ENCODE measurements at regions not wholly inside any gene's neighbourhood (a gene's known extent, or its start where the extent isn't known, plus 50 kb on each side); places are given as distances from the start of the nearest gene placed in this dataset.
A peak's percentile ranks its signal among the peaks of the same experiment; 100 is the strongest.

DNA sequence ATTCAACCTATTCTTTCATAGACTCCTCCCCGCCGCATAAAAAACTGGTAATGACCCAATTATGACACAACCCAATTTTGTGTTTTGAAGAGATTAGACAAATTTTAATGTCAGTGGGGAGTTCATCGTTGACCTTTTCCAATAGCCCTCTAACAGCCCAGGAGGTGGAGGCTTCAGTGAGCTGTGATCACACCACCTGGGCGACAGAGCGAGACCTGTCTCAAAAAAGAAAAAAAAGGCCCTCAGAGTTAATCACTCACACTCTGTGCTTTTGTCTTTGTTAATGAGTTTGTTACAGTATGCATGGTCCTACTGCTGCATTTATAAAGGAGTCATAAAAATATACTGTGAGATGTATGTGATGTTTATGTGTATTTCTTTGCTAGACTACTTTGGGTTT, 510.6 kb downstream of the CPS1 start:
- DNase-seq (ENCODE audit: low read depth), result no peak

DNA sequence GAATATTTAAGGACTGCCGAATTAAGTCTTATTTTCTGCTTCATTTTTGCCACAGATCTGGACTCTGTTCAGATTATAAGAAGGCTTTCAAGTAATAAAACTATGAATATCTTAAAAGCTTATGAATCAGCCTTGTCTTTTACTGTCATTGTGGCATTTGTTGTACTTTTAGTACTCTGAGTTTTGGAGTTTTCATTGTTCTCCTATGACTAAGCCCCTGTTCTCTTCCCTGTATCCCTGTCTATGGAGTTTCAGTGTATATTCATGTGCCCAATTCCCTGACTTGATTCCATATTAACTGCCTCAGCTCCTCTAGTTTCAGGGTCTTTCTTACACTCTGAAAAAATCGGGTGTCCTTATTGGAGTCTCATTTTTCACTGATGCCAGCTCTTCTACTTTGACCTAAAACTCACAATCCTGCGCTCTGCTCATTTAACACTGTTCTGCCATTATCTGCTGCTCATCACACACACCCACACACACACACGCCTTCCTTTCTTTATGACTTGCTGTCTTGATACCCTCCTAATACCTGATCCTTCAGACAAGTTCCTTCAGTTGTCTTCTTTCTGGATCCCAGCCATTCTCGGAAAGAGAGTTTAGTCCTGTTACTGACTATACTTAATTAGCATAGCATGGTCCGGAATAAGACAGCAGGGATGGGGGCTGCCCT, 511.8 kb downstream of the CPS1 start:
- DNase-seq (ENCODE audit: low read depth), result no peak

DNA sequence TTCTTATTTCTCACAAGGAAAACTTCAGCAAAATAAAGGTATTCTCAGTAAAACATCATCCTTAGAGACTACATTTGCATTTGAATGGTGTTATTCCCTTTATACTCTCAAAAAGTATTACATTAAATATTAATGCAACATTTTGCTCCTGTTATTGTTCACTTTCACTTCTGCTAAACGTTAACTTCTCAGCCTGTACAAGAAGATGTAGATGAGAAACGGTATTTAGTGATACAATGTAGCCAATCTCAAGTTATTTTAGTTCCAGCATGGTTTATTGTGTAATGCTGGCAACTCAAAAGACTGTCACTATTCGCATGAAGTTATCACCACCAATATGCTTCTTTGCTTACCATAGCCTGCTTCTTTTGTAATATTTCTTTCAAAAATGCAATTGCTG, 514.1 kb downstream of the CPS1 start:
- DNase-seq (ENCODE audit: low read depth), result no peak

DNA sequence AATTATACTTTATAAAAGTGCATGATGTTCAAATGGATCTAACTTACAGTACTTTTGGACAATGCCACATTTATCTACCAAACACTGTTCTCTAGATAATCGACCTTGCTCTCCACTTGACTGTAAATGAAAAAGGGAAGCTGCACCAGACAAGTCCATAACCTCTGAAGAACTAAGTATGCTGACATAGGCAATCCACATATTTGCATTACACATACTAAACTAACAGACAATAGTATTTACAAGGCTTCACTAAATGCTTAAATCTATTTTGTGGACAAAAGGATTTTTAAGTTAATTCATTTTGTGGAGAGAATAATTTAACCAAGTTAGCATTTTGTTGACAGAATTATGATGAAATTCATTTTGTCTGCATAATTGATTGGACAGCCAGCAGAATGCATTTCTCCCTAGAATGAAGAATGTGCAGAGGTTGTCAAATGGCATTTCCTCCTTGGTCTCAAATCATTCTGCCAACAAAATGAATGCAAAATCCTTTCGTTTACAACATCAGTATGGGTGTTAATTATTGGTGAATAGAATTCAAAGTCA, 520.9 kb downstream of the CPS1 start:
- DNase-seq (ENCODE audit: low read depth), result no peak

DNA sequence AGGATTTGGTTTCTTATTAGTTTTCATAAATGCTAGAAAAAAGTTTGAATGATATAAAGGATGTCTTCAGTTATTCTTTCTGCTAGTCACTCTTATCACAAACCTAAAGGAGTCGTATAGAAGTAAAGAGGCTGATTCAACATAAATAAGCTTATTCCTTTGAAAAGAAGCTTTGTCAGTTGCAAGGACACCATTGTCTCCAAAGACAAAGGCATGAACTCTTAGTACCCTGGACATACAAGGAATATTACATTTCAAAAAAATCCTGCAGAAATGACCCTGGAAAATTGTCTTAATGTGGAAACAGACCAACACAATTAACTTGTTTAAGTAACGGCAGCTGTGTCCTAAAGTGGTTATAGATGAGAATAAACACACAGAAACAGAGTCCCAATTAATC, 528.0 kb downstream of the CPS1 start:
- no peak for DNase-seq (ENCODE audit: low read depth)

DNA sequence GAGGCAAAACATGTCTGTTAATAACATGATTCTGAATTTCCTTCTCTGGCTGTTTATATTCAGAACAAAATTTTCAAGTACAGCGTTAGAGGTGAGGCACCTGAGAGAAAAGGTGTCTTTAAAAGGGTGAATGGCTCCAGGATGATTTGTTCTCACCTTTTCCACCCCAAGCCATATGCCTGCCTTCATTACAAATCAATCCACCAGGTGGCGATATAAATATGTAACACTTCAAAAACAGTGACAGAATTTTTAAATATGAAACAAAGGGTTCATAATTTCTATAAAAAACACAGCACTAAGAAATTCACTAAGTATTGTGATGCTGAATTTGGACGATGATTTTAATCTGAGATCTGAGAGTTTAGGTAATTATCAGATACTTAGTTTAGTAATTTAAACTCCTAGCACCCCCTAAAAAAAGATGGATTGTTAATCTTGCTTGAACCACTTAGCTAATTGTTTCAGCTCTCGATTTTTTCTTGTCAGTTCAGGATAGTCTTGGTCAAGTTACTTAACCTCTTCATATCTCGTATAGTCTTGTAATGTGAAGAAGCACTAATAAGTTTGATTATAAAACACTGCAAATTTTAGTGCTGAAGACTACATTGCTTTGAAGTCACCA, 528.8 kb downstream of the CPS1 start:
- peak; percentile 14 for DNase-seq (ENCODE audit: low read depth)

DNA sequence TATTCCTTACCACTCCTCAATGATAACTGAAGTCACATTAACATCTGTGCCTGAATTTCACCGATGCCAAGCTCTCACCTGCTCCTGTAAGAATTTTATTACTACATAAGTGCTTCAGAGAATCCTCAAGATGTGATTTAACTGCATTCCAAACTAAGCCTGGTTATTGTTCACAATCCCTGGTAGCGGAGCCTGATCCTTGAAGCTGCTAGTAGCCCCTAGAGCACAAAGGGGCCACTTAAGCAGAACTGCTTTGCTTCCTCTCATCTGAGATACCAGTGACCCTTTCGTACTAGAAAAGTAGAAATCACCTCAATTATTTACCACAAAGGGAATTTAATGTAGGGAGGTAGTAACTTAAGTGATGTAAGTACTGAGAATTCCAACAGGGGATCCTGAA, 529.6 kb downstream of the CPS1 start:
- DNase-seq (ENCODE audit: low read depth), result no peak

DNA sequence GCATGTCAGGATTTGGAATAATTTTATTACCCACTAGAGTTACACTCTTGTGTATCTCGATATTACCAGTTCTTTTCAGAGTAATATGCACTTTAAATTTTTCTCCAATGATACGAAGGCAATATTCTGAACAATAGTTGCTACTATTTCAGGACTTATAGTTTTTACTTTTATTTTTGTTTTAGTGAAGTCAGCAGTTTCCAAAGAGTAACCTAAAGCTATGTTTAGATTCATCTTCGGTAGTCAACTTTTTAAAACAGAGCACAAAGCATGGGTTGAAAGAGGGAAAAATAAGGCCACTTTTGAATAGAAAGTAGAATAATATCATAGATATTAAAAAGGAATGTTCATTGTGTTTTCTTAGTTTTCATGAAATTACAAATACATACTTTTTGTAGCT, 532.7 kb downstream of the CPS1 start:
- DNase-seq (ENCODE audit: low read depth), result no peak

DNA sequence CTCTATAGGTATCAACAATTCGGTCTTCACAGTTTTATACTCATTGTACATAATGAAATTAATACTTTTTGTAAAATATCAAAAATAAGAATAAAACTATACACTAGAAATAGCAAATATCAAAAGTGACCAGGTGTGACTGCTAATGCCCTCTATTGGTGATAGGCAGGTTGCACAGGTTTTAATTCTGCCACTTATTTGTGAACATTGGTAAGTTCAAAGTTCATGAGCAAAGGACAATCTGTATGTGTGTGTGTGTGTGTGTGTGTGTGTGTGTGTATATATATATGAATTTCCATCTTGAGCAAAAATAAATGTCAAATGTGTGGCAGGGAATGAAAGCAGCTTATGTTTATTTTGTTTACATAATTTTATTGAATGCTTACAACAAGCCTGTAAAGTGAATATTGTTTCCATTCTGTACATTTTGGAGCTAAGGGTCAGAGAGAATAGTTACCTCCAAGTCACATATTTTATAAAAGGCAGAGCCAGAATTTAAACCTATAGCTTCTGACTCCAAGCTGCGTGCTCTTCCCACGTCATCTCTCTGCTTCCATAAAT, 537.4 kb downstream of the CPS1 start:
- no peak for DNase-seq (ENCODE audit: low read depth)

DNA sequence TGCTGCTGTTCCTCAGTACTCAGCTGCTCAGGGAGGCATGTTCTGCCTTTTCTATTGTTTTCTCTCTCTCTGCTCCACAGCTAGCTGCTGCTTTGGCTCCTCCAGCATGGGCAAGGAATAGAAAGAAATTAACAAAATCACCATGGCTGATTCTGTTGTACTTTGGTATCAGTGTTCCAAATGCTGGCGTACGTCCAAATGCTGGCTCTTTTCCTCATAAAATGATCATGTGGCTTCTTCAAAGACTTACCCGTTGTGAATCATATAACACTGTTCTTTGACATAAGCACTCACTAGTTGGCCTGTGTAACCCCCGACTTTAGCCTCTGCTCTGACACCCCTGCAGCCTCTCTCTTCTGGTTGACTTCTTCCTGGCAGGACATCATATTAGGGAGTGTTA, 547.6 kb downstream of the CPS1 start:
- DNase-seq (ENCODE audit: low read depth), result no peak

DNA sequence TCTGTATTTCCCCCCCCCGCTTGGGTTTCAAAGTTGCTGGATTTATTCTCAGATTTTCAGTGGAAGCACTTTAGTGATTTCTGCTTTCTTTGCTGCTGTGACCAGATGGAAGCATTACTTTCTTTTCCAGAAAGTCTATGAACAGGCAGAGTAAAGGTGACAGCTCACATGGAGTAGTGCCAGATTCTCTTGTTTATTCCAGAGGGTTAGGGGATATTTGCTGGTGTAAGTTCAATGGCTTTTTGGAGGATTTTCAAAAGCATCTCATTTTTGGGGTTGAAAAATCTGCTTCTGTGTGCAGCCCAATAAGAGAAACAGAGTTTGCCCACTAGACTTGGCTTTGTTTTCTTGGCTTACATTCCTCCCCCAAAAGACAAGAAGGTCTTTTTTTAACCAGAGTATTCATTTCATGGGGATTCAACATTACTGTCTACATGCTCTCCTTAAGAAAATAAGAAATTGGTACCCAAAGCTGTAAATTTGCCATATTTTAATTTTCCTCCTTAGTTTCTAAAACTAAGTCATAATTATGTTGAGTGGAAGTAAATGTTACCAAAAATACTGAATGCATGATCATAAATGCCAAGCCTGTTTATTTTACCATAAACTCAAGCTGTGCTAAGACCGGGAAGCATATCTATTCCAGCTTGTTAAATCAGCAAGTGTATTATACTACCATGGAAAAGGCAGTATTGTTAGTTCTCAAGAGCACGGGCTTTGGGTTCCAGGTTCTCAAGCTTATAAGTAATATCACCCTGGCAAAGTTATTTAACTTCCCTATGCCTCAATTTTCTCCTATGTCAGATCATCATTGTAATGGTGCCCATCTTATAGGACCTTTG, 557.2 kb downstream of the CPS1 start:
- no peak for DNase-seq (ENCODE audit: low read depth)

DNA sequence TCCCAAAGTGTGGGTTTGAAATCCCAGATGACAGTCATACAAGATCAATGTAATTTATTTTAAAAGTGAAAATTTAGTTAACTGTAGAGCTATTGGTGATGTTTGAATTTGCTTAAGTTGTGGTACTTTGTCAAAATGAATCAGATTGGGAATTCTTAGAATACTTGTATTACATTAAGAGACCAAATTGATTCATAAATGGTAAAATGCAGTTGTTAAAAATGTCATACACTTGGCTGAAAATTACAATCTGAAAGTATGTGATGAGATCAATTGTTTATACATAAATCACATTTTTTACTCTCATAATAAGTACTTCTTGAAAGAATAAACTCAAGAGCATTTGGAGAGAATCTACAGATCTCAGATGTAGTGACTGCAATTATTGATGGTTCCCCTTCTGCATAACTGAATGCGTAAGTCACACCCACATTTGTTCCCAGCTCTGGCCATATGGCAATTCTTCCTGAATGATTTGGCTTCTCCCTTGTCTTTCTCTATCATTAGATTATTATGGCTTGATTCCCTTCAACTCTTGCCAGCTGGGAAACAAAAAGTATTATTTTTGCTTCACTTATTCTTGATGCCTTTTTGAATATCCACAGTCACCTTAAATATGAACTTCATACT, 558.5 kb downstream of the CPS1 start:
- peak; percentile 68 for DNase-seq (ENCODE audit: low read depth)

DNA sequence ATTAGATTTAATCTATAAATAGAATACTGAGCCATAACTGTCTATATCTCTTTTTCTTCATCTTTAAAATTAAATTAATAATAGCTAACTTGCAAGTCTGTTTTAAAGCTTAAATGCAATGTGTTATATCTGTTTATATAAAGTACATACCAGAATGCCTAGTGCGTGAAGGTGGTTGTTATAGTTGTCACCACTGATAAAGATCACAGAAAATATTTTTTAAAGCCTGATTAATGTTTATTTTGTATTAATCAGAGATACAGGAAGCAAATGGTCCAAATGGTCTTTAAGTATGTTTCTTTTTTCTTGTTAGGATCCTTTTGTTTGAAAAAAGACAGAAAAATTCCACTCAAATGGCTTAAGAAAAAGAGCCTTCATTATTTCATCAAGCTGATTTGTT, 560.6 kb downstream of the CPS1 start:
- DNase-seq (ENCODE audit: low read depth), result peak; percentile 8

DNA sequence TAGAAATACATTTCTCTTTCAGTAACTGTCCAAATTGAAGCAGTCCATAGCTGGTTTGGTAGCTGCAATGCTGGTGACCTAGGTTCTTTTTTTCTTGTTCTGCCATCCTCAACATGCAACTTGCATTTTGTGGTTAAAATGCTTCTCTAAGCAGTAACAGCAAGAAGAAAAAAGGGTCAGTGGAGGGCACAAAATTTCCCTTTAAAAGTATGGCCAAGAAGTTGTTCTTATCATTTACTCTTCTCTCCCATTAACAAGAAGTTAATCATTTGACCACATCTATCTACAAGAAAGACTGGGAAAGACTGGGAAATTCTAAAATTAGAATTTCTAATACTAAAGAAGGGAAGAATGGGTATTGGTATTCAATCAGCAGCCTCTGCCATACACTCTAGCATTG, 569.9 kb downstream of the CPS1 start:
- DNase-seq (ENCODE audit: low read depth), result no peak

DNA sequence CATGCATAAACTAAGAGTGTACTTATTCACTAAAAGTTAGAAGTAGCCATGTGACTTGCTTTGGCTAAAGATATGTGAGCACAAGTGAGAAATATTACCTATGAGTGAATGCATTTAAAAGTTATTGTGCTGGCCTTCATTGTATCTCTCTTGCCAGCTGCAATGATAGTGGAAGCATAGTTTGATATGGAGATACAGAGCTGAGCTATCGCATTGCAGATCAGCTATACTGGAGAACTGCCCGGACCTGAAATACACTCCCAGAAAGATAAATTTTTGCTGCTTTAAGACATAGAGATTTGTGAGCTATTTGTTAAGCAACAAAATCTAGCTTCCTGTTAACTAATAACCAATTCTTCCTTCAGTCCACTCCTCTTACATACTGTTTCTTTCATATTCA, 571.1 kb downstream of the CPS1 start:
- DNase-seq (ENCODE audit: low read depth), result no peak

DNA sequence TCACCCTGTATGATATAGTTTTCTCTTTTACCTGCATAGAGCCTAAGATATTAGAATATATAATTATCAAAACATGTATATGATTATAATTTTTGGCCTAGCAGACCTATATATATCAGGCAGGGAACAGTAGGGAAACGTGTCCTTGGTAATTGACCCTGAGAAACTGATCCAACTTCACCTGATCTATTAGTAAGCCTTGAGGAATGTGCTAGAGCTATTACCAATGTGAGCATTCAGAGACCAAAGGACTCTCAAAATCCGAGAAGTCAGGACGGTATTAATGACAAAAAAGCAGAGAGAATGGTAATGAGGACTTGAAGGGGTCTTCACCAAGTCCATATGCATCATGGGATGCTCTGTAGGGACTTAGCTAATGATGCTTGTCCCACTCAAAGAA, 571.9 kb downstream of the CPS1 start:
- DNase-seq (ENCODE audit: low read depth), result no peak

DNA sequence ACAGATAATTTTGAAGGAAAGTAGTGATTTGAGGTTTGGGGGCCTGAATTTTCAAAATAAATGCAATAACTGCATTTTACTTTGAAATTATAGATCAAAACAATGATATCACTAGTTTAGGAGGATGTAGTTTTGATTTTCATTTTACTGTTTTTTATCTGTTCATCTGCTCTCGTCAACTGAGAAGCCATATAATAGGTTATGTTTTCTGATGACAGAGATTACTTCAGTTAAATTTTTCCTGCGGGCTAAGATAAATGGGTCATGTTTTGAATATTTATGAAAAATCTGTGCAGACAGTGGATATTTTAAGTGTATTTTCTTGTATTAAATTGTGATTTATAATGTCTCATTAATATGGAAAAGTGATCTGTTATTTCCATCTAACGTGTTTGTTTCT, 573.4 kb downstream of the CPS1 start:
- DNase-seq (ENCODE audit: low read depth), result no peak

DNA sequence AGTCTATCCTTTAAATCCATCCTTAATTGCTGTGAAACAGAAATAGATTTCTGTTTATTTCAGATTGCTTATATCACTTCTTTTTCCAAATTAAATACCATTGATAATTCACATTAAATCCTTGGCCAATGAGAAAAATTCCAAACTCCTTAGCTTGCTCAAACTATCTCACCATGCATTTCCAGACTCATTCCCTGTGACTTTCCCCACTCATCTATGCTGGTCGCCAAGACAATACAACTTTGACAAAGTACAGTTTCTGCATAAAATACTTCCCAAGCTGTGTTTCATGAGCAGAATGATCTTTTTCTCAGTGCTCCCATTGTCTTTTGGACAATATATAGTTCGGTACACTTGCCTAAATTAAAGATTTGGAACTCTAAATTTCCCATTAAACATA, 575.6 kb downstream of the CPS1 start:
- DNase-seq (ENCODE audit: low read depth), result no peak

DNA sequence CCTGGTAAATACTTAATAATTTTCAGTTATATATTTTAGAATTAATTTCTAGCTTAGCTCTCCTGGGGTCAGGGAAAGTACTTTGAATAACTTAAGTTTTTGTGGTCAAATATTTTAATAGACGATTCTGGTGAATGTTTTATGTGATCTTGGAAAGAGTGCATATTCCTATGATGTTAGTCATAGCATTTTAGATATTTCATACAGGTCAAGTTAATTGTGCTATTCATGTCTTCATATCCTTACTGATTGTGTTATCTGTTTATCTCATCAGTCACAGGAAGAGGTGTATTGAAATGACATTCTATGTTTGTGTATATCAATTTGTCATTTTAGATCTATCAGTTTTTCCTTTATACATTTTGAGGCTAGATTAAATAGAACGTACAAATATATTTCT, 576.2 kb downstream of the CPS1 start:
- no peak for DNase-seq (ENCODE audit: low read depth)

DNA sequence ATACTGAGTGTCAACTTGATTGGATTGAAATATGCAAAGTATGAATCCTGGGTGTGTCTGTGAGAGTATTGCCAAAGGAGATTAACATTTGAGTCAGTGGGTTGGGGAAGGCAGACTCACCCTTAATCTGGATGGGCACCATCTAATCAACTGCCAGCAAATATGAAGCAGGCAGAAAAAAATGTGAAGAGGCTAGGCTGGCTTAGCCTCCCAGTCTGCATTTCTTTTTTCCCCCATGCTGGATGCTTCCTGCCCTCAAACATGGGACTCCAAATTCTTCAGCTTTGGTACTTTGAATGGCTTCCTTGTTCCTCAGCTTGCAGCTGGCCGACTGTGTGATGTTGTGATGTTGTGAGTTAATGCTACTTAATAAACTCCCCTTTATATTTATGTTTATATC, 577.4 kb downstream of the CPS1 start:
- DNase-seq (ENCODE audit: low read depth), result no peak

DNA sequence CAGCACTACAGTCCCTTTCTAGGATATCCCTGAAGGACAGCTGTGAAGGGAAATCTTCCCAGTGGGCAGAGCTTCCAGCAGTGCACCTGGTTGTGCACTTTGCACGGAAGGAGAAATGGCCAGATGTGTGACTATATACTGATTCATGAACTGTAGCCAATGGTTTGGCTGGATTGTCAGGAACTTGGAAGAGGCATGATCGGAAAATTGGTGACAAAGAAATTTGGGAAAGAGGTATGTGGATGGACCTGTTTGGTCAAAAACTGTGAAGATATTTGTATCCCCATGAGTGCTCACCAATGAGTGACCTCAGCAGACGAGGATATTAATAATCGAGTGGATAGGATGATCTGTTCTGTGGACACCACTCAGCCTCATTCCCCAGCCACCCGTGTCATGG, 582.2 kb downstream of the CPS1 start:
- no peak for DNase-seq (ENCODE audit: low read depth)

DNA sequence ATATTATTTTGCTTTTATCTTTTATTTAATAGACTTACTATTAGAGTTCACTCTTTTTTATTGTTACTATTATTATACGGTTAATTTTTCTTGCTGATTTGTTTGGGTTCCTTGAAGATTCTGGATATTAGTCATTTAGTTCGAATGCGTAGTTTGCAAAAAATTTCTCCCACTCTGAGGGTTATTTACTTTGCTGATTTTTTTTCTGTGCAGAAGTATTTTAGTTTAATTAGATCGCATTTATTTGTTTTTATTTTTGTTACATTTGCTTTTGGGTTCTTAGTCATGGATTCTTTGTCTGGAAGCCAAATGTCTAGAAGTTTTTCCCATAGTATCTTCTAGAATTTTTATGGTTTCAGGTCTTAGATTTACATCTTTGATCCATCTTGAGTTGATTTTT, 585.2 kb downstream of the CPS1 start:
- DNase-seq (ENCODE audit: low read depth), result no peak

All from fibroblast of gingiva (primary cell).